Liver (tissue), 7 donors: ENCODE measurements at regions not wholly inside any gene's neighbourhood (a gene's known extent, or its start where the extent isn't known, plus 50 kb on each side); places are given as distances from the start of the nearest gene placed in this dataset.

Experiments
- DNase-seq: peaks from one replicate; pipeline ENCODE4 v3.0.0-alpha.2; 2017; ENCODE audit warnings: low spot score
- H3K27ac ChIP-seq, 2 donors: one replicate each; pipeline ENCODE4 v1.7.0; 2013; ENCODE audit warnings: inconsistent platforms in 2 of 2, low read length in 2 of 2, control low read depth in 1 of 2, low read depth in 1 of 2, mild to moderate bottlenecking in 1 of 2
- H3K27me3 ChIP-seq, 4 donors: one replicate each; pipeline versions ENCODE4 v1.6.1 to v1.7.0; 2013; ENCODE audit warnings: low read length in 3 of 4, inconsistent platforms in 1 of 4, mild to moderate bottlenecking in 1 of 4, moderate library complexity in 1 of 4; ENCODE audit not compliant: control insufficient read depth in 4 of 4, insufficient read depth in 4 of 4
- H3K36me3 ChIP-seq, 4 donors: one replicate each; pipeline versions ENCODE4 v1.6.1 to v1.7.0; 2013; ENCODE audit warnings: low read length in 3 of 4, mild to moderate bottlenecking in 3 of 4, low read depth in 1 of 4, moderate library complexity in 1 of 4; ENCODE audit not compliant: control insufficient read depth in 4 of 4, insufficient read depth in 3 of 4
- H3K4me1 ChIP-seq, 4 donors: one replicate each; pipeline versions ENCODE4 v1.6.1 to v1.7.0; 2013; ENCODE audit warnings: low read length in 3 of 4, mild to moderate bottlenecking in 3 of 4, moderate library complexity in 1 of 4; ENCODE audit not compliant: control insufficient read depth in 4 of 4, insufficient read depth in 4 of 4
- H3K4me3 ChIP-seq, 3 donors: one replicate each; pipeline versions ENCODE4 v1.6.1 to v1.7.0; 2013; ENCODE audit warnings: low read length in 3 of 3, control low read depth in 1 of 3, low read depth in 1 of 3, mild to moderate bottlenecking in 1 of 3
- H3K9ac ChIP-seq, 2 donors: one replicate each; pipeline ENCODE4 v1.7.0; 2013; ENCODE audit warnings: low read length in 2 of 2, mild to moderate bottlenecking in 2 of 2, moderate library complexity in 2 of 2, control low read depth in 1 of 2, low read depth in 1 of 2
- H3K9me3 ChIP-seq, 4 donors: one replicate each; pipeline versions ENCODE4 v1.6.1 to v1.7.0; 2013; ENCODE audit warnings: low read length in 3 of 4; ENCODE audit not compliant: control insufficient read depth in 4 of 4
- EGR1 ChIP-seq, 2 donors: IDR thresholded peaks; 2 replicates each; pipeline ENCODE4 v1.6.1; 2016 to 2018; ENCODE audit warnings: antibody characterized with exemption in 2 of 2, low read depth in 2 of 2
- FOXA2 ChIP-seq: IDR thresholded peaks from 2 replicates; pipeline ENCODE4 v1.6.1; 2016; ENCODE audit warnings: antibody characterized with exemption
- GABPA ChIP-seq, 2 donors: IDR thresholded peaks in 1 of 2; conservative IDR thresholded peaks in 1 of 2; 2 replicates each; pipeline ENCODE4 v1.6.1; 2016; ENCODE audit warnings: antibody characterized with exemption in 2 of 2, mild to moderate bottlenecking in 1 of 2, moderate library complexity in 1 of 2
- HNF4A ChIP-seq, 2 donors: conservative IDR thresholded peaks; 2 replicates each; pipeline ENCODE4 v1.6.1; 2016; ENCODE audit warnings: antibody characterized with exemption in 2 of 2, mild to moderate bottlenecking in 2 of 2
- JUND ChIP-seq, 2 donors: IDR thresholded peaks; 2 replicates each; pipeline ENCODE4 v1.6.1; 2016; ENCODE audit warnings: antibody characterized with exemption in 2 of 2
- MAX ChIP-seq: IDR thresholded peaks from 2 replicates; pipeline ENCODE4 v1.6.1; 2016; ENCODE audit warnings: antibody characterized with exemption
- NR2F2 ChIP-seq: IDR thresholded peaks from 2 replicates; pipeline ENCODE4 v1.6.1; 2016; ENCODE audit warnings: antibody characterized with exemption
- REST ChIP-seq: IDR thresholded peaks from 2 replicates; pipeline ENCODE4 v1.6.1; 2016; ENCODE audit warnings: antibody characterized with exemption, mild to moderate bottlenecking
- RXRA ChIP-seq, 2 donors: IDR thresholded peaks; 2 replicates each; pipeline ENCODE4 v1.6.1; 2017 to 2018; ENCODE audit warnings: antibody characterized with exemption in 2 of 2, mild to moderate bottlenecking in 1 of 2
- SP1 ChIP-seq: IDR thresholded peaks from 2 replicates; pipeline ENCODE4 v1.6.1; 2018; ENCODE audit warnings: antibody characterized with exemption, mild to moderate bottlenecking
- YY1 ChIP-seq: IDR thresholded peaks from 2 replicates; pipeline ENCODE4 v1.6.1; 2016; ENCODE audit warnings: antibody characterized with exemption, mild to moderate bottlenecking
- ZBTB33 ChIP-seq: IDR thresholded peaks from 2 replicates; pipeline ENCODE4 v1.6.1; 2016; ENCODE audit warnings: antibody characterized with exemption
- WGBS: extraction: QIAGEN DNeasy Blood & Tissue Kit; methylation state at CpG from one replicate; pipeline ENCODE4 v1.1.7; 2013; 5-methylcytosine and 5-hydroxymethylcytosine counted together
- TF ChIP-seq, protein P1 (sequence below): IDR thresholded peaks from 2 replicates; pipeline ENCODE4 v1.6.1; 2016; ENCODE audit warnings: antibody characterized with exemption
- donor health status: healthy.
- donor health status: healthy.
- donor health status: healthy.
- donor health status: healthy.

GRCh38 chr6:28696682-28697081 is 171.0 kb downstream of the GPX5 start (continued):
- TF ChIP-seq MAX (no peak), FOXA2 (no peak)

DNA sequence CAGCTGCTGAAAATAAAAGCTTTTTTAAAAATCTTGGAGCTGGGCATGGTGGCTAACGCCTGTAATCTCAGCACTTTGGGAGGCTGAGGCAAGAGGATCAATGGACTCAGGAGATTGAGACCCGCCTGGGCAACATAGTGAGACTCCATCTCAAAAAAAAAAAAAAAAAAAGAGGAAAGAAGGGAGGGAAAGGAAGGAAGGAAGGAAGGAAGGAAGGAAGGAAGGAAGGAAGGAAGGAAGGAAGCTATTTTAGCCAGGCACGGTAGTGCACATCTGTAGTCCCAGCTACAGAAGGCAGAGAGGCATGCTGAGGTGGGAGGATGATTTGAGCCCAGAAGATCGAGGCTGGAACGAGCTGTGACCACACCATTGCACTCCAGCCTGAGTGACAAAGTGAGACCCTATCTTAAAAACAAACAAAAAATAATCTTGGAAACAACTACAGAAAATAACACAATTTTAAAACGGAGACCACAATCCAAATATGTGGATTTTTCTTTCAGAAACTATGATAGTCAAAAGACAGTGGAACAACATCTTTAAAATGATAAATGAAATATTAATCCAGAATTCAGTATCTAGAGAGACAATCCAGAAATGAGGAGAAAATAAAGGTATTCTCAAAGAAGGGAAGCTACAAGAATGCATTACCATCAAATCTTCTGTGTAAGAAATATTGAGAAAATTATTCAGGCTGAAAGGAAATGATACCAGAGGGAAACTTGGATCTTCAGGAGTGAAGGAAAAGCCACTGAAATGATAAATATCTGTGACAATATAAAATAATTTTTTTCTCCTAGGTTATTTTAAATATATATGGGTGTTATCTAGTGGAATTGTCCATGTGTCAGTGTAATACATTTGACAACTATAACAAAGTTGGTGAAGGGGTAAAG is 182.0 kb downstream of the GPX5 start:
- no peak overlapping the region for H3K9ac ChIP-seq
- no peaks in the 10 kb centered on the region for H3K36me3 ChIP-seq
- no peak overlapping the region for H3K27ac ChIP-seq
- 76% methylated on average over 6 of the region's 6 CpGs for WGBS
- peaks cover 0 to 24% (median 5%) of the 10 kb centered on the region in 4 donors for H3K27me3 ChIP-seq
- TF ChIP-seq RXRA (IDR thresholded peaks at IDR 0.05) (no peak), JUND (IDR thresholded peaks at IDR 0.05) (no peak), REST (no peak), NR2F2 (no peak), MAX (no peak), FOXA2 (no peak), ZBTB33 (no peak), SP1 (no peak), EGR1 (IDR thresholded peaks at IDR 0.05; ENCODE audit: low read depth in 2 of 2) (no peak)
- TF ChIP-seq, protein P1, sequence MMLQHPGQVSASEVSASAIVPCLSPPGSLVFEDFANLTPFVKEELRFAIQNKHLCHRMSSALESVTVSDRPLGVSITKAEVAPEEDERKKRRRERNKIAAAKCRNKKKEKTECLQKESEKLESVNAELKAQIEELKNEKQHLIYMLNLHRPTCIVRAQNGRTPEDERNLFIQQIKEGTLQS, result no peak
- H3K9me3 ChIP-seq, result peaks cover 7 to 27% (median 10%) of the 10 kb centered on the region in 4 donors
- no peaks in the 10 kb centered on the region for H3K4me1 ChIP-seq
- H3K4me3 ChIP-seq, result no peak overlapping the region
- no peak for DNase-seq

GRCh38 chr6:28709478-28710349 is 184.0 kb downstream of the GPX5 start:
- no peaks in the 10 kb centered on the region for H3K4me1 ChIP-seq
- no peak overlapping the region for H3K27ac ChIP-seq
- H3K36me3 ChIP-seq, result no peaks in the 10 kb centered on the region
- TF ChIP-seq NR2F2 (no peak), GABPA (IDR thresholded peaks at IDR 0.05 in 1 of 2, conservative IDR thresholded peaks at IDR 0.05 in 1 of 2) (no peak), REST (no peak), HNF4A (conservative IDR thresholded peaks at IDR 0.05) (no peak), JUND (IDR thresholded peaks at IDR 0.05) (no peak), YY1 (no peak), SP1 (no peak)
- peaks cover 7 to 27% (median 10%) of the 10 kb centered on the region in 4 donors for H3K9me3 ChIP-seq
- WGBS, result 11% methylated on average over 30 of the region's 30 CpGs
- DNase-seq, result no peak
- no peak overlapping the region for H3K4me3 ChIP-seq
- H3K9ac ChIP-seq, result no peak overlapping the region
- H3K27me3 ChIP-seq, result peaks cover 0 to 22% (median 5%) of the 10 kb centered on the region in 4 donors
